Coronary artery (tissue), 2 donors: ENCODE measurements at regions not wholly inside any gene's neighbourhood (a gene's known extent, or its start where the extent isn't known, plus 50 kb on each side); places are given as distances from the start of the nearest gene placed in this dataset.
A peak's percentile ranks its signal among the peaks of the same experiment; 100 is the strongest.

ENCODE experiments used
- DNase-seq: peaks from one replicate; pipeline ENCODE4 v3.0.0-alpha.2; 2017; ENCODE audit warnings: low spot score
- H3K27ac ChIP-seq, 2 donors: fragments of 200-600 bp; sonication (generic); one replicate each; pipeline ENCODE4 v1.5.1; 2016 to 2019
- H3K4me3 ChIP-seq: fragments of 200-600 bp; sonication (generic); 2 replicates; pipeline ENCODE4 v1.5.1; 2016; ENCODE audit warnings: mild to moderate bottlenecking, moderate library complexity
- CTCF ChIP-seq: fragments of 200-600 bp; sonication (generic); IDR thresholded peaks from one replicate; pipeline ENCODE4 v1.5.1; 2019; ENCODE audit warnings: antibody characterized with exemption

GRCh38 chr6:105495515-105495914 is 92.6 kb upstream of the PREP start:
- no peak for TF ChIP-seq CTCF
- no peak overlapping the region for H3K4me3 ChIP-seq
- H3K27ac ChIP-seq: no peak overlapping the region
- DNase-seq: no peak

- Histone ChIP-seq H3K27ac (no peak overlapping the region), H3K4me3 (no peak overlapping the region)
- TF ChIP-seq CTCF: no peak
- DNase-seq: no peak
Measured at GRCh38 chr6:105494688-105495087, 91.8 kb upstream of the PREP start.

DNA sequence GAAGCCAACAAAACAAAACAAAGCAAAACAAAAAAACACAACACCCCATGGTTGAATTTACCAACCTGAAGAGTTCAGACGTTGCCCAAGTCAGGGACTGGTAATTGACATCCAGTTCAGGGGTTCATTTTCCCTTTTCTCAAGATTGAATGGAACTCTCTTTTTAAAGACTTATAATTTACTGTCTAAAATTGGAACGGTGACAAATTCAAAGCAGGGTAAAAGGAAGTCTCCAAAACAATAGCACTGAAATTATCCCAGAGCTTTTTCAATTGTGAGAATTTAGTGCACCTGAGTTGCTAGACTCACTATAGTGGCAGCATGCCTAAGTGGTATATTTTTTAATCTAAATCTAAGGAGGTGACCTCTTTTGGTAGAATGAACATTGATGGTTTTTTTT is 90.9 kb upstream of the PREP start:
- no peak overlapping the region for H3K4me3 ChIP-seq
- H3K27ac ChIP-seq: no peak overlapping the region
- TF ChIP-seq CTCF: no peak
- DNase-seq: no peak

DNA sequence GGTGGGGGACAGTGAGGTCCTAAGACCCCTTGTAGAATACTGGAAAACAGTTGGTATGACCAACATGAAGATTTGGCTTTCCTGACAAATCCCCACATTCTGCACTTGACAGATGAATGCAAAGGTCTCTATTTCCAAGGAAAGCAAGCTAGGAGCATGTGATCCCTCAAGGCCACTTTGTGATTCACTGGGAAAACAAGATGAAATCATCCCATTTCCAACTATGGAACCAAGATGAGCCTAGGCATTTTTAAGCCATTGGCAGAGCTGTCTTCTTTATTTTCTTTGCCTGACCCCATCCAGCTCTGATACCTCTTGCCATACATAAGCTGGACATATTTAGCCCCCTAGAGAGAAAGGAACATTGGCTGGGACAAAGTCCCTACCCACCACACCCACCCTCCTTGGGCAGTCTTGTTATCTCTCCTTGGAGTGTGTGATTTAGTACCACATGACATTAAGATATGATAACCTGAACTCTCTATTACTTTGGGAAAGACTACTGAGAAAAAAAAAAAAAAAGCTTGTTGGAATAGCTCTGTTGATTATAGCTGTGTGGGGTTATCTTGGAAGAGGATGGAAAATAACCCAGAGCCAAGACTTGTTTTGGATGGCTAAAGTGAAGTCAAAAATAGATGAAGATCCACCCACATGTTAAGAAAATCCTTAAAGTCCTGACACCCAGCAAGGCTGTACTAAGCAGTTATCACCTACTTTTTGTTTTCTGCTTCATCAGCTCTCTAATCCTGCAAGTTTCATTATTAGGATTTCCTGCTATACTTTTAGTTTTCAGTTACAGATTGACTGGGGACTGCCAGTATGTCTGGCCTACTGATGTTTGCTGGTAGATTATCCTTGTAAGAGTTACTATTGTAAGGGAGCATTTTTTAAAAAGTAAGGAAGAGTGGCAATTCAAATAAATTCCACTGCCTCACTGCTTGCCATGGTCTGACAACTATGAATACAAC is 90.1 kb upstream of the PREP start:
- Histone ChIP-seq H3K27ac (no peak overlapping the region), H3K4me3 (no peak overlapping the region)
- no peak for TF ChIP-seq CTCF
- DNase-seq: no peak

- H3K4me3 ChIP-seq: no peak overlapping the region
- no peak for TF ChIP-seq CTCF
- no peak overlapping the region for H3K27ac ChIP-seq
- DNase-seq: no peak
Measured at GRCh38 chr6:105489216-105489530, 86.3 kb upstream of the PREP start.

DNA sequence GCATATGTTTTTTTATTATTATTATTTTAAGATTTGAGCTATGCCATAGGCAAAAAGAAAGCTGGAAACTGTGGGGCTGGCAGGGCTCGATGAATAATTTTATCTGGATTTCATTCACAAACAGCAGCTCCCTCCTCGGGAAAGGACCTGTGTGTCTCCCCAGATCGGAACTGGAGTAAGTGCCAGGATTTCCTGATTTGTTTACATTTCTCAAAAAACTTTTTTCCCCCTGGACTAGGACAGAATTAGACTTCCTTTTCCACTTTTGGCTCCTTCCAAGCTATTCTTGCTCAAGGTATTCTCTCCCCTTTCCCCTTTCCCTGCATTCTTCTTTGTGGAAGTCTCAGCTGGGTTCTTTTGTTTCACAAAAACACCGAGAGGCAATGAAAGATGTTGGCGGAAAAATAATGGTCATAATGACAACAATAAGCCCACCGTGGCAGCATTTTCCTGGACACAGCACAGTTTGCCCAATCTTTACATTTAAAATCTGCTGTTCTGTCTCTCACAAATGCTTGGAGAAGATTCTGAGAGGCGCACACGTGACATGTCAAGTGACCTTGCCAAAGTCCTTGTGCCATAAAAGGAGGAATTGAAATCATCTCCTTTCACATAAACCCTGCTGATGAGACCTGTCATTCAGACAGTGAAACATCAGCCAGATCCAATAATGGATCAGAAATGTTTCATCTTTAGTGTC is 85.8 kb upstream of the PREP start:
- H3K27ac ChIP-seq: no peak overlapping the region
- TF ChIP-seq CTCF: no peak
- H3K4me3 ChIP-seq: peak overlapping the region; percentile 33
- DNase-seq: no peak
